ENCODE measurements at regions not wholly inside any gene's neighbourhood (a gene's known extent, or its start where the extent isn't known, plus 50 kb on each side); places are given as distances from the start of the nearest gene placed in this dataset.

DNA sequence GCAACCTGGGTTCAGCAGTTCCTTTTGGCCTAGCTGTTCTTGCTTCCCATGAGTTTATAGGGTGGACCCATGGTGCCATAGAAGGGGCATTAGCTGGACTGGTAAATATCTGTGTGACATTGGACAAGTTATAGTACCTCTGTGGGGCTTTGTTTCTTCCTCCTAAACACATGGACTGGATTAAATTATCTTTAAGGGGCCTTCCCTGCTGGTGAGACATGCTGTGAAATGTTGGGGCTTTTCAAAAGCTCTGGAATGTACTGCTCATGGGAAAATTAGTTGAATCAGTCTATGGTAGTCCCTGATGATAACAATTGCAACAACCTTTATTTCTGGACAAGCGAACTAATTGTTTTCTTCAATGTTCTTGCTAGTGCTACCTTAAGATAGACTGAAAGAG lies 276.2 kb downstream of the BLID start:
- TF ChIP-seq EED (CRISPR knock-in tag; IDR thresholded peaks at IDR 0.05) (no peak), PHF20 (CRISPR knock-in tag; IDR thresholded peaks at IDR 0.05) (no peak), EZH2 (conservative IDR thresholded peaks at IDR 0.05; ENCODE audit: low read depth, low read length) (no peak), ISL2 (CRISPR knock-in tag; IDR thresholded peaks at IDR 0.05) (no peak), MIER3 (CRISPR knock-in tag; IDR thresholded peaks at IDR 0.05; ENCODE audit: borderline replicate concordance) (no peak), ESRRA (CRISPR knock-in tag; IDR thresholded peaks at IDR 0.05; ENCODE audit: low read depth) (no peak), TAF1 (CRISPR knock-in tag; IDR thresholded peaks at IDR 0.05) (no peak), ZNF274 (CRISPR knock-in tag; IDR thresholded peaks at IDR 0.05) (no peak), POLR2AphosphoS5 (IDR thresholded peaks at IDR 0.05; ENCODE audit: low read depth, low read length) (no peak)
- TF ChIP-seq, protein P1, sequence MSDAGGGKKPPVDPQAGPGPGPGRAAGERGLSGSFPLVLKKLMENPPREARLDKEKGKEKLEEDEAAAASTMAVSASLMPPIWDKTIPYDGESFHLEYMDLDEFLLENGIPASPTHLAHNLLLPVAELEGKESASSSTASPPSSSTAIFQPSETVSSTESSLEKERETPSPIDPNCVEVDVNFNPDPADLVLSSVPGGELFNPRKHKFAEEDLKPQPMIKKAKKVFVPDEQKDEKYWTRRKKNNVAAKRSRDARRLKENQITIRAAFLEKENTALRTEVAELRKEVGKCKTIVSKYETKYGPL (CRISPR knock-in tag; IDR thresholded peaks at IDR 0.05), result no peak
- TF ChIP-seq, protein P2, sequence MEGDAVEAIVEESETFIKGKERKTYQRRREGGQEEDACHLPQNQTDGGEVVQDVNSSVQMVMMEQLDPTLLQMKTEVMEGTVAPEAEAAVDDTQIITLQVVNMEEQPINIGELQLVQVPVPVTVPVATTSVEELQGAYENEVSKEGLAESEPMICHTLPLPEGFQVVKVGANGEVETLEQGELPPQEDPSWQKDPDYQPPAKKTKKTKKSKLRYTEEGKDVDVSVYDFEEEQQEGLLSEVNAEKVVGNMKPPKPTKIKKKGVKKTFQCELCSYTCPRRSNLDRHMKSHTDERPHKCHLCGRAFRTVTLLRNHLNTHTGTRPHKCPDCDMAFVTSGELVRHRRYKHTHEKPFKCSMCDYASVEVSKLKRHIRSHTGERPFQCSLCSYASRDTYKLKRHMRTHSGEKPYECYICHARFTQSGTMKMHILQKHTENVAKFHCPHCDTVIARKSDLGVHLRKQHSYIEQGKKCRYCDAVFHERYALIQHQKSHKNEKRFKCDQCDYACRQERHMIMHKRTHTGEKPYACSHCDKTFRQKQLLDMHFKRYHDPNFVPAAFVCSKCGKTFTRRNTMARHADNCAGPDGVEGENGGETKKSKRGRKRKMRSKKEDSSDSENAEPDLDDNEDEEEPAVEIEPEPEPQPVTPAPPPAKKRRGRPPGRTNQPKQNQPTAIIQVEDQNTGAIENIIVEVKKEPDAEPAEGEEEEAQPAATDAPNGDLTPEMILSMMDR (CRISPR knock-in tag; IDR thresholded peaks at IDR 0.05), result no peak

Measured in HepG2 (cell line).